ENCODE measurements at regions not wholly inside any gene's neighbourhood (a gene's known extent, or its start where the extent isn't known, plus 50 kb on each side); places are given as distances from the start of the nearest gene placed in this dataset.

DNA sequence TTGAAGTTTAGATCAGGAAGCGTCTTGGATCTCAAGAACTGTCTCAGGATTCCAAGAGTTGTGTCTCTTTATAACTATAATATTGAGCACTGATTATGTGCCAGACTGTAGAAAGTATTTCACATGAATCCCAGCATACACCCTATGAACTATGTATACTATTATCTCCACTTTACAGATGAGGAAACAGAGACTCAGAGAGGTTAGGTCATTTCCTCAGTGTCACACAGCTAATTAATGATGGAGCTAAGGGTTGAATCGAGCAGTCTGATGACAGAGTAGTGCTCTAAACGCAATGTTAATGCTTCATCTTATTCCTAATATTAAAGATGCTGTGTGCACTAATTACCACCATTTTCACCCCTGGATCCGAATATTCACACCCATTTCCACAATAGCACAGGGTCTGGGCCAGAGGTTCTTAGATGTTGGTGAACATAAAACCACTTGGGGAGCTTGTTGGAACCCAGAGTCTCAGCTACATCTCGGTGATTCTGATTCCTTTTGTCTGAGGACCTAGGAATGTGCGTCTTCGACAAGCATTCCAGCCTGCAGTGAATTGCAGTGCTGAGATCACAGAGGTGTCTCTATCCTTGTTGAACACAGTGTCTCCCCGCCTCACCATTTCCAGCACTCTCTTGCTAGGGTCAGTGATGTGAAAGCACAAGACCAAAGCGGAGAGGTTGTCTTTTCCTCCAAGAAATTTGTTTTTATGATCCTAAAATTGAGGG, 213.8 kb downstream of the SP3 start:
- Histone ChIP-seq H3K4me1 (ENCODE audit: control insufficient read depth in 5 of 5, insufficient read depth in 5 of 5, low read length in 5 of 5) (peaks cover 0 to 2% (median 0%) of the 10 kb centered on the region in 5 donors), H3K36me3 (ENCODE audit: control insufficient read depth in 4 of 4, insufficient read depth in 4 of 4, low read length in 4 of 4) (no peaks in the 10 kb centered on the region), H3K9me3 (ENCODE audit: control insufficient read depth in 4 of 4, insufficient read depth in 3 of 4, low read length in 3 of 4) (no peaks in the 10 kb centered on the region), H3K27ac (ENCODE audit: low read depth in 1 of 2, low read length in 1 of 2) (no peak overlapping the region), H3K9ac (ENCODE audit: insufficient read depth in 1 of 2, low read length in 2 of 2) (no peak overlapping the region), H3K4me3 (no peak overlapping the region), H3K27me3 (ENCODE audit: control insufficient read depth in 3 of 3, insufficient read depth in 3 of 3, low read length in 2 of 3) (peaks cover 0 to 4% (median 0%) of the 10 kb centered on the region in 3 donors)
- 83 to 88% methylated on average over 9 of the region's 9 CpGs for WGBS, 2 donors
- TF ChIP-seq, protein P1, sequence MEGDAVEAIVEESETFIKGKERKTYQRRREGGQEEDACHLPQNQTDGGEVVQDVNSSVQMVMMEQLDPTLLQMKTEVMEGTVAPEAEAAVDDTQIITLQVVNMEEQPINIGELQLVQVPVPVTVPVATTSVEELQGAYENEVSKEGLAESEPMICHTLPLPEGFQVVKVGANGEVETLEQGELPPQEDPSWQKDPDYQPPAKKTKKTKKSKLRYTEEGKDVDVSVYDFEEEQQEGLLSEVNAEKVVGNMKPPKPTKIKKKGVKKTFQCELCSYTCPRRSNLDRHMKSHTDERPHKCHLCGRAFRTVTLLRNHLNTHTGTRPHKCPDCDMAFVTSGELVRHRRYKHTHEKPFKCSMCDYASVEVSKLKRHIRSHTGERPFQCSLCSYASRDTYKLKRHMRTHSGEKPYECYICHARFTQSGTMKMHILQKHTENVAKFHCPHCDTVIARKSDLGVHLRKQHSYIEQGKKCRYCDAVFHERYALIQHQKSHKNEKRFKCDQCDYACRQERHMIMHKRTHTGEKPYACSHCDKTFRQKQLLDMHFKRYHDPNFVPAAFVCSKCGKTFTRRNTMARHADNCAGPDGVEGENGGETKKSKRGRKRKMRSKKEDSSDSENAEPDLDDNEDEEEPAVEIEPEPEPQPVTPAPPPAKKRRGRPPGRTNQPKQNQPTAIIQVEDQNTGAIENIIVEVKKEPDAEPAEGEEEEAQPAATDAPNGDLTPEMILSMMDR (IDR thresholded peaks at IDR 0.05; ENCODE audit: control extremely low read depth, extremely low read depth), result no peak
- no peak for DNase-seq
- no peak for ATAC-seq (ENCODE audit: insufficient read depth, low FRiP score)

DNA sequence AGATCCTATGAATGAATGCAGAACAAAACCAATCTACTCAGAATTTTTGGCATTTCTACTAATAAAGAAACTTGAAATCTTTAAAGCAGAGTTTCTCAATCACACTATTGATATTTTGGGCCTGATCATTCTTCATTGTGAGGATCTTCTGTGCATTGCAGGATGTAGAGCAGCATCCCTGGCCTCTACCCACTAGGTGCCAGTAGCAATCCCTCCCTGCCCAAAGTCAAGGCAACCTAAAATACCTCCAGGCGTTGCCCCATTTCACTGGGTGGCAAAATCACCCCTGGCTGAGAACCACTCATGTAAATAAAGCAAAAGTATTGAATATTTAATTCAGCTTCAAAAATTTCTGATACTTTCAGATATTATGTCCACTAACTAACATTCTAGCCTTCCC, 213.0 kb downstream of the SP3 start:
- Histone ChIP-seq H3K9me3 (ENCODE audit: control insufficient read depth in 4 of 4, insufficient read depth in 3 of 4, low read length in 3 of 4) (no peaks in the 10 kb centered on the region), H3K27ac (ENCODE audit: low read depth in 1 of 2, low read length in 1 of 2) (no peak overlapping the region), H3K27me3 (ENCODE audit: control insufficient read depth in 3 of 3, insufficient read depth in 3 of 3, low read length in 2 of 3) (peaks cover 0 to 4% (median 0%) of the 10 kb centered on the region in 3 donors), H3K9ac (ENCODE audit: insufficient read depth in 1 of 2, low read length in 2 of 2) (no peak overlapping the region), H3K4me3 (no peak overlapping the region), H3K4me1 (ENCODE audit: control insufficient read depth in 5 of 5, insufficient read depth in 5 of 5, low read length in 5 of 5) (peaks cover 0 to 2% (median 0%) of the 10 kb centered on the region in 5 donors), H3K36me3 (ENCODE audit: control insufficient read depth in 4 of 4, insufficient read depth in 4 of 4, low read length in 4 of 4) (no peaks in the 10 kb centered on the region)
- TF ChIP-seq, protein P1 (IDR thresholded peaks at IDR 0.05; ENCODE audit: control extremely low read depth, extremely low read depth), result no peak
- no peak for ATAC-seq (ENCODE audit: insufficient read depth, low FRiP score)
- WGBS, 2 donors, result 41 to 50% methylated on average over 1 of the region's 1 CpG
- DNase-seq, result no peak

DNA sequence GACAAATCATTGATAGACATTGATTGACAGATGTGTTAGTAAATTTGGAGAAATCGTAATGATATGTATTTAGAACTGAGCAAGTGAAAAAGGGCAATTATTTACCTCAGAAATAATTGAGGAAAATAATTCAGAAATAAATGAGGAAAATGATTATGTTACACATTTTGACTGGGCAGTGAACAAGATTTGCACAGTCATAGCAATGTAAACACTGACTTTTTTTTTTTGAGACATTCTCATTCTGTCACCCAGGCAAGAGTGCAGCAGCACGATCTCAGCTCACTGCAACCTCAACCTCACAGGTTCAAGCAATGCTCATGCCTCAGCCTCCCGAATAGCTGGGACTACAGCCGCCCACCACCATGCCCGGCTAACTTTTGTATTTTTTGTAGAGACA, 211.7 kb downstream of the SP3 start:
- DNase-seq (no peak), ATAC-seq (ENCODE audit: insufficient read depth, low FRiP score) (no peak)
- Histone ChIP-seq H3K27me3 (ENCODE audit: control insufficient read depth in 3 of 3, insufficient read depth in 3 of 3, low read length in 2 of 3) (peaks cover 0 to 4% (median 0%) of the 10 kb centered on the region in 3 donors), H3K9me3 (ENCODE audit: control insufficient read depth in 4 of 4, insufficient read depth in 3 of 4, low read length in 3 of 4) (no peaks in the 10 kb centered on the region), H3K27ac (ENCODE audit: low read depth in 1 of 2, low read length in 1 of 2) (no peak overlapping the region), H3K4me3 (no peak overlapping the region), H3K9ac (ENCODE audit: insufficient read depth in 1 of 2, low read length in 2 of 2) (no peak overlapping the region), H3K36me3 (ENCODE audit: control insufficient read depth in 4 of 4, insufficient read depth in 4 of 4, low read length in 4 of 4) (no peaks in the 10 kb centered on the region), H3K4me1 (ENCODE audit: control insufficient read depth in 5 of 5, insufficient read depth in 5 of 5, low read length in 5 of 5) (peaks cover 0 to 2% (median 0%) of the 10 kb centered on the region in 5 donors)
- TF ChIP-seq, protein P1 (IDR thresholded peaks at IDR 0.05; ENCODE audit: control extremely low read depth, extremely low read depth), result no peak
- WGBS, 2 donors, result 91 to 94% methylated on average over 5 of the region's 5 CpGs

All from lung (tissue), 11 donors.